ENCODE measurements at regions not wholly inside any gene's neighbourhood (a gene's known extent, or its start where the extent isn't known, plus 50 kb on each side); places are given as distances from the start of the nearest gene placed in this dataset.

DNA sequence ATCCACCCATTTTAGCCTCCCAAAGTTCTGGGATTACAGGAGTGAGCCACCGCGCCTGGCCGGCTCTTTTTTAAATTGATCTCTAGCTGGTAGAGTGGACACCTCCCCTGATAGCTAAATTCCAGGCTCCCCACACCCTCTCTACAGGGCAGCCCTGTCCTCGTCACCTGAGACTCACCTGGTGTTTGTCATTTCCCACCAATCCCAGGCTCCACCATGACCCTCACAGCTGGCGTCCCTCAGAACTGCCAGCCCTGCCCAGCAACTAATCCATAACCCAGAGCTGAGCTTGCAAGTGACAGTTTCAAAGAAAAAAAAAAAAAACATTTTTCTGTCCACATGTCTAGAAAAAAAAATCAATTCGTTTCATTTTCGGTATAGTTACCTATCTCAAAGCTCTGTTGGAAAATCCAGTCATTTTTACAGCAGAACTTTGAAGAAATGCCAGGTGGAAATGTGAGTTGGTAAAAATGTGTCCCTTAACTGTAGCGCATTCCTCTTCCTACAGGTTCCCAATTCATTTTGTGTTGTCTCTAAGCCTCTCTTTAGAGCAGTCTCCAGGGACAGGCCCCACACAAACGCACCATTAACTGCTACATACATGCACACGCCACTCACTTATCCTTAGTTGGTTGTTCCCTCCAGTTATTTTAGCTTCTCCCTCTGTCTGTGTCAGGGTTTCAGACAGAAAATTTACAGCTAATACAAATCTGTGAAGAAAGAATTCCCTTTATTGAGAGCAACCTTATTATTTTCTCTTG is 294.7 kb downstream of the FBXO15 start:
- no peak for DNase-seq (ENCODE audit: low read depth)

- DNase-seq (ENCODE audit: low read depth) = no peak
Observed at GRCh38 chr18:73850782-73851181, 296.9 kb downstream of the FBXO15 start.

DNA sequence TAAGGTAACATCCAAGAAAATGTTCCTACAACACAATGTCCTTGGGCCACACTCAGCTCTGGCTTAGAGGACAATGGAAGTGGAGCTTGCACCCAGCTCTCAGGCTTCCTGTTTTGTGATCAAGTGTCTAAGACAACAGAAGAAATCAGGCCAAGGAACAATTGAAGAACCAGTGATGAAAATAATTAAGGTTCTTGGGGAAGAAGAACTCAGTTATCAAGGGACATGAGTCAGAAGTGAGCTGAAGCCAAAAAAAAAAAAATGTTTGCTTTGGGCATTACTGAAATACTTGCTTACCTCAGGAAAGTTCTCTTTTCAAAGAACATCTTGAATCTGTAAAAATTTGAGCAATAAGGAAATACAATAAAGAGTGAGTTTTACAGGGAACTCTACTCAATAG is 299.0 kb downstream of the FBXO15 start:
- DNase-seq (ENCODE audit: low read depth) = no peak

DNA sequence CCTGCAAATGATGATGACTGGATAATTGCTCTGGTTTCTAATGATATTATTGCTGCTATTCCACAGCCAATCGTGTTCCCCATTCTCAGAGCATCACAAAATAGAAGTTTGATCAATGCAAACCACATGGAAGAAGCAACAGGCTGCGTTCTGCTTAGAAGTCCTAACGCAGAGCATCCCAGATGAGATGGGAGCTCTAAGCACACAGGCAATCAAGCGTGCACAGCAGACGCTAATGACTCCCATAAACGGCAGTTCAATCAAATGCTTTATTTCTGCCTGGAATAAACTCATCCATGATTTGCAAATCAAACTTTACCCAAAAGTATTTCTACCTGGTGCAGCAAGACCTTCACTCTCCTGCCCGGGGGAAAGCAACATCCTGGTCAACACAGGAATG is 304.2 kb downstream of the FBXO15 start:
- DNase-seq (ENCODE audit: low read depth) = no peak

DNA sequence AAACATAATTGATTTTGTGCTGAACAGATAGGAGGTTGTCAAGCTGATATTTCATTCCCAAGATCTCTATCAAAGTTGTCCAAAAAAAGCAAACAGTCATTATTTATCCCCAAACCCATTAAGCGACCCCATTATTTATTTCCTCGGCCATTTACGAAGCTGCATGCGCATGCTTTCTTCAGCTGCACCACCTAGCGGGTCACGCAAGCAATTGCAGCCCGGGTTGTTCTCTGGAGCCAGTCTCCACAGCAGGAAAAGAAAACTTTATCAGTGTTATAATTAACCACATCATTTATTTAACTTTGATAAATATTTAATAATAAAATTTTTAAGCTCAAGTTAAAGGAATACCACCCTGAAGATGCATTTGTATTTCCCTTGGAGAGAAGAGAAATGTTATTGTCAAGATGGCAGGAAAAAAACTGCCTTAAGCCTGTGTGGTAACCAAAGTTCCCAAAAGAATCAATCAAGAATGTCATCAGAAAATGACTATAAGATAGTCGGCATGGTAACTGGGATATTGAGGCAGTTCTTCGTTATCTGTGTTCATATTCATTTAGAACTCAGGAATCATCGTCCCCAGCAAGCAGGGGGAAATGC is 304.7 kb downstream of the FBXO15 start:
- peak; percentile 26 for DNase-seq (ENCODE audit: low read depth)

DNA sequence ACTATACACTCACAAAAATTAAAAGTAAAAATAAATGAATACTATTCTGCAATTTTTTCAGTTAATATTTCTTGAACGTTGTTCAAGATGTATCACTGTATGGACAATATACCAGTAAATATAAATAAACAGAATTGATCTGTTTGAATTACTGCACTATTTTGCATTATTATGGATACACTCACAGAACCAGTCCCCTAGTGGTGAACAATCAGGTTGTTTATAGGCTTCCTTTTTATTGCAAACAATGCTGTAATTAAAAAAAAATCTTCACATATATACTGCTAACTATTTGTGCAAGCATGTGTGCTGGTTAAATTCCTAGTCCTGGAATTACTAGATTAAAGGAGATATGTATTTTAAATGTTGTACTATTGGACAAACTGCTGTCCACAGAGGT is 306.0 kb downstream of the FBXO15 start:
- no peak for DNase-seq (ENCODE audit: low read depth)

GRCh38 chr18:73840319-73840945 is 307.2 kb downstream of the FBXO15 start:
- no peak for DNase-seq (ENCODE audit: low read depth)

DNA sequence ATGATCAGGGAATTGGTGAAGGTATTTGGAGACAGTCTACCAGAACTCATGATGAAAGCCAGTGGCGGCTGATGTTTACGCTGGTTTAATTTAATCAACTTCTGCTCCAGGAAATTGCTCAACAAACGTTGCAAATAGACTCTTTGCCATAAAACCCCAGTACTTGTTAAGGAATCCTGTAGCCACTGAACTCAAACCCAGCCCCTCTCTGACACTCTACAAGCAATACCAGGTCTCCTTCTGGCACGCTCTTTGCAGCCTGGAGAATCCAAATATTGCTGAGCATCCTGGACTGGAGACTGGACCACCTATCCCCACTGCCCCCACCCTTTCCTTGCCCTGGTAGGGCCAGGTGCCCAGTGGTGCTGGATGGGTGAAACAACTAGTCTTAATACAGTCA is 308.2 kb downstream of the FBXO15 start:
- DNase-seq (ENCODE audit: low read depth) = no peak

DNA sequence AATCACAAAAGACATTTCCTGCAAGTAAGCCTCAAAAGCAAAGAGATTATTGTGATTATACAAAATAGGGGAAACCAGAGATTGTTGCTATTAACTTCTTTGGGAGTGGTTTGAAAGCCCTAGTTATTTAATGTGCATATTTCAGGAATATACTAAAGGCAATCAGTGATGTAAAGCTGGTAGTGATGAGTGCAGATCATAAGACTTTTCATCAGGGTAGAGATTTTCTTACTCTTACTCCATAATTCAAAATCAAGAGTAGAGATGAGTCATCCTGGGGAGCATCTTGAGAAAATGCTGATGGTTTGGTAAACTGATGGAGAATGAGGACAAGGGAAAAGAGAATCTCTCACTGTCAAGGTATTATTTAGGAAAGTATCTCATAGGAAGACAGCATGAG is 309.5 kb downstream of the FBXO15 start:
- DNase-seq (ENCODE audit: low read depth) = no peak

DNA sequence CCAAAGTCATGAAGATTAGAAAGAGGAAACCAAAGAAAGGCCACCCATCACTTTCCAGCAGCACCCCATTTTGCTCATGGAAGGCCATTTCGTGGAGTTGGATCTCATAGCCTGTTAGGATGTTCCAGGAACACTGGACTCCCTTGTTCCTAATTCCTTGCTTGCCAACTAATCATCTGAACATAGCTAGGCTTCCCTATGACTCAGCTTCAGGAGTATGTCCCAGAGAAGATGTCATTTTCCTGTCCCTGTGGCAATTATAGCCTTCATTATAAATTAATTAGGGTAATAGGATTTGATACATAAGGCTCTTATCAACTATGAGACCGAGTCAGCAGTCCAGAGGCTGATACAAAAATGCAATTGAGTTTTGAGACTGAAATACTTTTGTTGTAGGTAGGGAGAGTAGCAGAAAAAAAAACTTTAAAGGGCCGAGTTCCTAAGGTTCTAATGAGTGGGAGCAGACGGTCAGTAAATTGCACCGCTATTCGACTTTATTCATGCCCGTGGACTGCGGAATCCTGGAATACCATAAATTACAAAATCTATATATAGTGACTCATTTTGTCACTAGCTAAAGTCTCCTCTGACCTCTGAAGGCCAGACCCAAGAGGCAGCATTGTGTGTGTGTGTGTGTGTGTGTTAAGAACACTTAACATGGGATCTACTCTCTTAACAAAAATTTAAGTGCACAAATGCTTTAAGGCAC is 311.8 kb downstream of the FBXO15 start:
- no peak for DNase-seq (ENCODE audit: low read depth)

- DNase-seq (ENCODE audit: low read depth) = no peak
Observed at GRCh38 chr18:73835039-73835438, 312.6 kb downstream of the FBXO15 start.

DNA sequence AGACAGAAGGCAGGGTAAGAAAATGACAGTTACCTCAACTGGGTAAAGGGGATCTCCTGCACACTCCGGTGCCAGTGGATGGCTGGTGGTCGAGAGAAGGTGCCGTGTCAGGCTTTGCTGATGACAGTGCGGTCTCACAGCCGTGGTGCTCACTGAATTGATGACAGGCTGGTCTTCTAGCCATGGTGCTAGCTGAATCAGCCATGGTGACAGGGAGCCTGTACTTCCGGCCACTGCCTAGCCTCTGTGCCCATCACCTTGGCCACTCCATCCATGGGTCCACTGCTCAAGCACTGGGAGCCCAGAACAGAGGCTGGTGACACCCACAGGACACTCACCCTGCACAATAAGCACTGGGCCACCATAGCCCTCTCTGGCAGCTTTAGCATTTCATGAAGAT is 315.9 kb downstream of the FBXO15 start:
- no peak for DNase-seq (ENCODE audit: low read depth)

DNA sequence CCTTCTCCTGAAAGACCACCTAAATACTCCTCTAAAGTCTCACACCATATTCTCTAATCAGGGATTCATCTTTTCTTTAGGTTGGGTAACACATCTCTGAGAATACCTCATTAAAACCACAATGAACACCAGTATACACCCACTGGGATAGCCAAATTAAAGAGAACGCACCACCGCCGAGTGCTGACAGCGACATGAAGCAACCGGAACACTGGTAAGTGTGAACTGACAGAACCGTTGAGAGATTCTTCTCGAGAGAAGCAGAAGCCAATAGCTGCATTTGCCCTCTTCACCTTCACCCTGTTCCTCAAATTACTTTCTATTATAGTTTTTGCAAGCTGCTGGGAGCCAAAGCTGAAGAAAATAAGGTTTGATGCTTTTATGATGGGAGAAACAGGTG is 318.5 kb downstream of the FBXO15 start:
- DNase-seq (ENCODE audit: low read depth) = no peak

GRCh38 chr18:73827801-73828200 is 319.8 kb downstream of the FBXO15 start:
- no peak for DNase-seq (ENCODE audit: low read depth)

GRCh38 chr18:73826098-73826497 is 321.5 kb downstream of the FBXO15 start:
- DNase-seq (ENCODE audit: low read depth) = no peak

DNA sequence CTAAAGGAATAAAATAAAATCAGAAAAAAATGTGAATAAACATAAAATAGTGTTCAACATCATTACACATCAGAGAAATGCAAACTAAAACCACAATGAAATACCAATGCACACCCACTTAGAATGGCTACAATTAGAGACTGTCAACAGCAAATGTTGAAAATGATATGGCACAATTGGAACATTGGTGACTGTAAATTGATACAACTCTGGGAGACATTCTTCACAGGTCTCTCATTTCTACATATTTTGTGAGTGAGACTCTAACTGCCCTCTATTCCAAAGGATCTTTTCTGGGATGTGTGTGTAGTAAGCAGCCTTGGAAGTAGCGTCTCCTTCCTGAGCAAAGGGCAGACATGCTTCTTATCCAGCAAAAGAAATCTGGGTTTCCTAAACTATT is 323.0 kb downstream of the FBXO15 start:
- DNase-seq (ENCODE audit: low read depth) = no peak

- DNase-seq (ENCODE audit: low read depth) = no peak
Observed at GRCh38 chr18:73812423-73812822, 335.2 kb downstream of the FBXO15 start.

DNA sequence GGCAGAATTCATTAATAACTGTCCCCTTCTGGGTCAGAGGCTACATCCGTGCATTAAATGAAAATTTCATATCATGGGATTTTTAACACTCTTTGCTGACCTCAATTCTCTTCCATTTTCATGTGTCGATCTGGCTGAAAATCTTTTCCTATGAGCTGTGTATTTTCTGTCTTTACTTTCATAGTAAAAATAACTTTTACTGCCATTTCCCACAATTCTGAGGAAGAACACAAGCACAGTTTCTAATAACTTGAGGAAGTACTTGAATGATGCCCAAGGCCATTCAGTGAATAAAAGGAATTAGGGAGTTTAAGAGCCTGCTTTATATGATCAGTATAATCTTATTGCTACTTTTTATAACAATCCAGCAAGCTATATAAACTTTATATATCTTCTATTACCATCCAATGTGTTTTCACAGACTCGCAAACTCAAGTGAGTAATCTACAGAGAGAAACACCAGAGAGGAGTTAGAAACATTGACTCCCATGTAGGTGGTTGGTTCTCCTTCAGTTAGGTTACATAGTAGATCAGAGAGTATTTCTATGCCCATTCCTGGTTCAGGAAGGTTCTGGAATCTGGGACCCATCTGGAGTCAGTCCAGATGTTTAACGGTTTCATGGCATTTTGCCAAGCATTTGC is 340.0 kb downstream of the FBXO15 start:
- no peak for DNase-seq (ENCODE audit: low read depth)

- no peak for DNase-seq (ENCODE audit: low read depth)
Observed at GRCh38 chr18:73805991-73806390, 341.6 kb downstream of the FBXO15 start.

DNA sequence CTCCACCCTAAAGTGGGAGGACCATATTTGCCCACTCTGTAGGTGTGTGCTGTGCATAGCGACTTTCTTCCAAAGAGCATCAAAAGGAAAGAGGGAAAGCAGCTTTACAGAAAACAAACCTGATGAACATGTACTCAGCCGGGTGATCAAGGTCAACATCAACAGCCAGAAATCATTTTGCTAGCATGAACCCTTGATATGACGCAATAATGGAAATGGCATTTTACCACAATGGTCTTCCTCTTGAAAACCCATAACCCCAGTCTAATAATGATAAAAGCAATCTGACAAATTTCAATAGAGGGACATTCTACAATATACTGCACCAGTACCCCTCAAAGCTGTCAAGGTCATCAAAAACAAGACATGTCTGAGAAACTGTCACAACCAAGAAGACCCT is 350.2 kb downstream of the FBXO15 start:
- no peak for DNase-seq (ENCODE audit: low read depth)

DNA sequence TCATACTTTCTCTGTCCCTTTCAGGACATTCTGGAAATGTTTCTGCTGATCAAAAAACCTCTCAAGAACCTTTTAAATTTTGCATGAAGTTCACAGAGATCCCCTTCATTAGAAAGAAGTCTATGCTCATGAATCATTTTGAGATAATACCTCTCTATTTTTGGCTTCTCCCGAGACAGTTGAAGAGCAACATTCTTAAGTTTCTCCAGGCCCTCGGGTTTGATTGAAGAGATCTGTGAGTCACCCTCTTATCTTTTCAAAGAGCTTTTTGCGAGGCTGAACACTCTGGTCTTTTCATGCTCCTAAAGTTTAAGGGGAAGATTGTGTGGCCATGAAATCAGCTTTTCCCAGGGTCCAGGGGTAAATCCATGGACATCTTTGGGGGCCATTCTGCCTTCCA is 354.2 kb downstream of the FBXO15 start:
- DNase-seq (ENCODE audit: low read depth) = no peak

DNA sequence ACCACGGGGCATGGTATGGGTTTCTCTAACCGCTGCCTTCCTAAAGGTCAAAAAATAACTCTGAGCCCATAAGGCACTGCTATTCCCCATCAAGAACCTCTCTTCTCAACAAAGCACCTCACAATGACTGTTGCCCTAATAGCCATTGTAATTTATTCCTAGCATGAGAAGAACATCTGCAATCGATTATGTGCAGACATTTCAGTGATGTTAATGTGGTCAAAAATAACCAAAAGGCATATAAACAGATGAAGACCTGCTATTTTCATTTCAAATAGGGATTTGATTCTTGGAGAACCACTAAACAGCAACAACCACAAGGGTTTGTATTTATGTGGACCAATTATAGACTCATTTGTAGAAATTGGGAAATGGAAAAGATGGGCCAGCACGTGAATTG is 356.6 kb downstream of the FBXO15 start:
- DNase-seq (ENCODE audit: low read depth) = no peak

Measured in activated T-cell treated with anti-CD3 and anti-CD28 coated beads for 24 hours (primary cell).